ENCODE measurements at regions not wholly inside any gene's neighbourhood (a gene's known extent, or its start where the extent isn't known, plus 50 kb on each side); places are given as distances from the start of the nearest gene placed in this dataset.

GRCh38 chr20:39397646-39398045 lies 435.5 kb downstream of the DHX35 start:
- Histone ChIP-seq H4K20me1 (replicated peaks; ENCODE audit: control insufficient read depth, extremely low read depth, insufficient read depth, low read length) (no peaks in the 10 kb centered on the region), H3K36me3 (ENCODE audit: control insufficient read depth in 2 of 2, extremely low read depth in 1 of 2, insufficient read depth in 2 of 2, low read length in 2 of 2) (no peaks in the 10 kb centered on the region), H3K4me2 (ENCODE audit: insufficient read depth, low read length) (no peak overlapping the region), H3K9me1 (replicated peaks; ENCODE audit: control insufficient read depth, extremely low read depth, insufficient read depth, low read length) (no peaks in the 10 kb centered on the region), H3K9me3 (replicated peaks; ENCODE audit: control insufficient read depth, insufficient read depth, low read length) (no peaks in the 10 kb centered on the region), H3K27me3 (ENCODE audit: control insufficient read depth in 2 of 2, insufficient read depth in 2 of 2, low read length in 2 of 2) (no peaks in the 10 kb centered on the region), H3K4me1 (ENCODE audit: control insufficient read depth, extremely low read depth, insufficient read depth, low read length) (no peaks in the 10 kb centered on the region), H3K4me3 (replicated peaks in 1 of 3; ENCODE audit: insufficient read depth in 1 of 3, low read depth in 1 of 3, low read length in 3 of 3) (no peak overlapping the region), H3K9ac (replicated peaks; ENCODE audit: extremely low read depth, insufficient read depth, low read length) (no peak overlapping the region), H2AFZ (ENCODE audit: low read depth, low read length) (no peak overlapping the region), H3K27ac (ENCODE audit: insufficient read depth, low read depth, low read length) (no peak overlapping the region), H3K79me2 (ENCODE audit: control insufficient read depth, insufficient read depth, low read length) (no peaks in the 10 kb centered on the region)
- no TSS peak for BruUV-seq (replicated peaks)
- intact Hi-C loops (cut with micrococcal nuclease) (no loop called here), dilution Hi-C loops (cut with MboI; ENCODE audit: extremely low pct_ligation_motif_present, low sequenced_read_pairs) (no loop called here)
- POLR2A ChIA-PET: no interaction called here
- DNase-seq (ENCODE audit: low read depth, low spot score): no peak
- CTCF ChIA-PET: no interaction called here
- no peak for FAIRE-seq
- TF ChIP-seq MAX (IDR thresholded peaks at IDR 0.05; ENCODE audit: insufficient read depth, insufficient read length) (no peak), GATA2 (IDR thresholded peaks at IDR 0.05; ENCODE audit: insufficient read depth, insufficient read length, low read depth, low read length) (no peak), EZH2 (IDR thresholded peaks at IDR 0.05; ENCODE audit: borderline replicate concordance, low read depth, low read length, severe bottlenecking) (no peak), CTCF (IDR thresholded peaks at IDR 0.05; ENCODE audit: extremely low read depth in 1 of 2, insufficient read depth in 1 of 2, low read depth in 1 of 2, low read length in 2 of 2) (no peak), JUN (IDR thresholded peaks at IDR 0.05; ENCODE audit: borderline replicate concordance, insufficient read depth, insufficient read length, low read depth) (no peak), POLR2AphosphoS5 (IDR thresholded peaks at IDR 0.05; ENCODE audit: insufficient read depth, low read depth, low read length) (no peak), MYC (IDR thresholded peaks at IDR 0.05; ENCODE audit: low read depth, low read length) (no peak), POLR2A (IDR thresholded peaks at IDR 0.05; ENCODE audit: low read depth, low read length) (no peak)
